Head of caudate nucleus (tissue), 42 donors: ENCODE measurements at regions not wholly inside any gene's neighbourhood (a gene's known extent, or its start where the extent isn't known, plus 50 kb on each side); places are given as distances from the start of the nearest gene placed in this dataset.
"Not testable (repeated sequence)": the region's sequence is repeated elsewhere in the genome, so short reads cannot be mapped to it uniquely, and the experiment has no call there.

Experiments used
- DNase-seq, 42 donors: peaks; one replicate each; pipeline versions ENCODE4 v3.0.0 to v3.0.0-alpha.2; 2020 to 2021; ENCODE audit warnings: mixed read lengths in 7 of 42
- intact Hi-C: fragments of 100-400 bp; cut with DNase I; formaldehyde crosslinking; loops from one replicate; pipeline ENCODE4 v1.15.0; 2022

- DNase-seq, result no peak
- intact Hi-C loops, result no loop called here
Measured at GRCh38 chr12:53866727-53867126, 71.9 kb upstream of the HOXC13 start.

GRCh38 chr12:53867216-53868012 lies 71.2 kb upstream of the HOXC13 start:
- intact Hi-C loops, result no loop called here
- DNase-seq, result no peak

GRCh38 chr12:53868511-53868986 lies 70.1 kb upstream of the HOXC13 start:
- intact Hi-C loops, result no loop called here
- no peak for DNase-seq

GRCh38 chr12:53869500-53869899 lies 69.1 kb upstream of the HOXC13 start:
- intact Hi-C loops, result no loop called here
- DNase-seq, result peak in 5 of 42 donors; percentile 10 to 24 (median 19)

GRCh38 chr12:53870117-53870516 lies 68.5 kb upstream of the HOXC13 start:
- DNase-seq, result no peak
- intact Hi-C loops, result no loop called here

GRCh38 chr12:53871367-53871766 lies 67.3 kb upstream of the HOXC13 start:
- no peak for DNase-seq
- intact Hi-C loops, result no loop called here

GRCh38 chr12:53872367-53872766 lies 66.3 kb upstream of the HOXC13 start:
- no peak for DNase-seq
- intact Hi-C loops, result no loop called here

- intact Hi-C loops, DNase-seq: not testable (repeated sequence)
Measured at GRCh38 chr12:53877961-53878360, 60.7 kb upstream of the HOXC13 start.

GRCh38 chr12:53887006-53887405 lies 51.6 kb upstream of the HOXC13 start:
- intact Hi-C loops, result no loop called here
- DNase-seq, result peak in 21 of 42 donors; percentile 2 to 67 (median 25)

- no peak for DNase-seq
- intact Hi-C loops, result no loop called here
Measured at GRCh38 chr12:53887881-53888280, 50.8 kb upstream of the HOXC13 start.
